ENCODE measurements at regions not wholly inside any gene's neighbourhood (a gene's known extent, or its start where the extent isn't known, plus 50 kb on each side); places are given as distances from the start of the nearest gene placed in this dataset.

GRCh38 chr1:10856176-10856683, 59.8 kb upstream of the CASZ1 start:
- DNase-seq (ENCODE audit: low spot score), result no peak
- 82% methylated on average over 16 of the region's 16 CpGs for WGBS
- no peaks in the 10 kb centered on the region for H3K36me3 ChIP-seq (ENCODE audit: control insufficient read depth in 4 of 4, insufficient read depth in 3 of 4, low read depth in 1 of 4, low read length in 3 of 4)
- TF ChIP-seq FOXA1 (IDR thresholded peaks at IDR 0.05) (no peak), GABPA (IDR thresholded peaks at IDR 0.05 in 1 of 2, conservative IDR thresholded peaks at IDR 0.05 in 1 of 2) (no peak), RXRA (IDR thresholded peaks at IDR 0.05) (no peak), JUND (IDR thresholded peaks at IDR 0.05) (no peak), YY1 (IDR thresholded peaks at IDR 0.05) (no peak), REST (IDR thresholded peaks at IDR 0.05) (no peak), MAX (IDR thresholded peaks at IDR 0.05) (no peak)
- TF ChIP-seq, protein P1, sequence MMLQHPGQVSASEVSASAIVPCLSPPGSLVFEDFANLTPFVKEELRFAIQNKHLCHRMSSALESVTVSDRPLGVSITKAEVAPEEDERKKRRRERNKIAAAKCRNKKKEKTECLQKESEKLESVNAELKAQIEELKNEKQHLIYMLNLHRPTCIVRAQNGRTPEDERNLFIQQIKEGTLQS (IDR thresholded peaks at IDR 0.05), result no peak
- TF ChIP-seq, protein P2, sequence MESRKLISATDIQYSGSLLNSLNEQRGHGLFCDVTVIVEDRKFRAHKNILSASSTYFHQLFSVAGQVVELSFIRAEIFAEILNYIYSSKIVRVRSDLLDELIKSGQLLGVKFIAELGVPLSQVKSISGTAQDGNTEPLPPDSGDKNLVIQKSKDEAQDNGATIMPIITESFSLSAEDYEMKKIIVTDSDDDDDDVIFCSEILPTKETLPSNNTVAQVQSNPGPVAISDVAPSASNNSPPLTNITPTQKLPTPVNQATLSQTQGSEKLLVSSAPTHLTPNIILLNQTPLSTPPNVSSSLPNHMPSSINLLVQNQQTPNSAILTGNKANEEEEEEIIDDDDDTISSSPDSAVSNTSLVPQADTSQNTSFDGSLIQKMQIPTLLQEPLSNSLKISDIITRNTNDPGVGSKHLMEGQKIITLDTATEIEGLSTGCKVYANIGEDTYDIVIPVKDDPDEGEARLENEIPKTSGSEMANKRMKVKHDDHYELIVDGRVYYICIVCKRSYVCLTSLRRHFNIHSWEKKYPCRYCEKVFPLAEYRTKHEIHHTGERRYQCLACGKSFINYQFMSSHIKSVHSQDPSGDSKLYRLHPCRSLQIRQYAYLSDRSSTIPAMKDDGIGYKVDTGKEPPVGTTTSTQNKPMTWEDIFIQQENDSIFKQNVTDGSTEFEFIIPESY (IDR thresholded peaks at IDR 0.05), result no peak
- H3K27ac ChIP-seq (ENCODE audit: low read depth in 1 of 2, low read length in 2 of 2), result no peak overlapping the region
- no peaks in the 10 kb centered on the region for H3K9me3 ChIP-seq (ENCODE audit: control insufficient read depth in 4 of 4, low read length in 3 of 4)
- H3K4me3 ChIP-seq (ENCODE audit: low read depth in 1 of 3, low read length in 3 of 3), result no peak overlapping the region
- H3K9ac ChIP-seq (ENCODE audit: low read depth in 1 of 2, low read length in 2 of 2), result no peak overlapping the region
- no peaks in the 10 kb centered on the region for H3K27me3 ChIP-seq (ENCODE audit: control insufficient read depth in 4 of 4, insufficient read depth in 4 of 4, low read length in 3 of 4)
- peaks cover 0 to 11% (median 10%) of the 10 kb centered on the region in 4 donors for H3K4me1 ChIP-seq (ENCODE audit: control insufficient read depth in 4 of 4, insufficient read depth in 4 of 4, low read length in 3 of 4)

DNA sequence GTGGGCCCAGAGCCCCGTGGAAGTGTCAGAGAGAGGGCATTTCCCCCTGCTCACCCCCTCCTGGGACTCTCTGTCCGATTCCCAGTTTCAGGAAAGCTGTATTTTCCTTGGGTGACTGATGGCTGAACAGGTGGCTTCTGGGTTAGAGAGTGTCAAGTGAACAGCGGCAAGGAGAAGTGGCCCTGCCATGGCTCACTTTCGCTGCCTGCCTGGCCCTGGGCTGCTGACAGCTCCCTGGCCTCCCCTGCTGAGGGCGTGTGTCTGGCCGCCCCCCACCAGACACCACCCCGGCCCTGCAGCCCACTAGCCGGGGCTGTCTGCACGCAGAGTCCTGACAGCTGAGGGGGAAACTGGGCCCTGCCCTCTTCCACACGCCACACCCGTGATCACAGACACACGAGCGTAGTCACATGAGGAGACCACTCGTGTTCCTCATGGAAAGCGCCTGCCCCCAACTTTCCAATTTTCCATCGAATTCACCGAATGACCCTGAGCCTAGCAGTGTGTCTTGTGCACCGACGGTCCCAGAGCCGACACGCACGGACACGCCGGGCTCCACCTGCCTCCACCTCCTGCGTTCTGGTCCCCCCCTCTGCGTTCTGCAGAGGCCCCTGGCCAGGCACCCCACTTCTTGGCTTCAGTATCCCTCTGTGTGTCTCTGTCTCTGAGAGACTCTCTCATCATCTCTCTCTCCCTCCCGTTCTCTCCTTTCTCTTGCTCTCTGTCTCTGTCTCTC, 60.6 kb upstream of the CASZ1 start:
- no peak for DNase-seq (ENCODE audit: low spot score)
- no peaks in the 10 kb centered on the region for H3K36me3 ChIP-seq (ENCODE audit: control insufficient read depth in 4 of 4, insufficient read depth in 3 of 4, low read depth in 1 of 4, low read length in 3 of 4)
- no peak overlapping the region for H3K9ac ChIP-seq (ENCODE audit: low read depth in 1 of 2, low read length in 2 of 2)
- no peaks in the 10 kb centered on the region for H3K27me3 ChIP-seq (ENCODE audit: control insufficient read depth in 4 of 4, insufficient read depth in 4 of 4, low read length in 3 of 4)
- WGBS, result 88% methylated on average over 27 of the region's 27 CpGs
- no peaks in the 10 kb centered on the region for H3K9me3 ChIP-seq (ENCODE audit: control insufficient read depth in 4 of 4, low read length in 3 of 4)
- H3K27ac ChIP-seq (ENCODE audit: low read depth in 1 of 2, low read length in 2 of 2), result no peak overlapping the region
- H3K4me1 ChIP-seq (ENCODE audit: control insufficient read depth in 4 of 4, insufficient read depth in 4 of 4, low read length in 3 of 4), result peaks cover 0 to 14% (median 11%) of the 10 kb centered on the region in 4 donors
- no peak overlapping the region for H3K4me3 ChIP-seq (ENCODE audit: low read depth in 1 of 3, low read length in 3 of 3)
- TF ChIP-seq REST (IDR thresholded peaks at IDR 0.05), result no peak
- no peak for TF ChIP-seq FOXA2 (IDR thresholded peaks at IDR 0.05)
- no peak for TF ChIP-seq RAD21 (IDR thresholded peaks at IDR 0.05)
- no peak for TF ChIP-seq GABPA (IDR thresholded peaks at IDR 0.05 in 1 of 2, conservative IDR thresholded peaks at IDR 0.05 in 1 of 2)
- TF ChIP-seq FOXA1 (IDR thresholded peaks at IDR 0.05), result no peak
- TF ChIP-seq SP1 (IDR thresholded peaks at IDR 0.05), result no peak
- TF ChIP-seq MAX (IDR thresholded peaks at IDR 0.05), result no peak
- TF ChIP-seq HNF4G (IDR thresholded peaks at IDR 0.05), result no peak
- TF ChIP-seq JUND (IDR thresholded peaks at IDR 0.05), result no peak
- TF ChIP-seq, protein P2 (IDR thresholded peaks at IDR 0.05), result no peak
- TF ChIP-seq TAF1 (conservative IDR thresholded peaks at IDR 0.05), result no peak
- TF ChIP-seq, protein P1 (IDR thresholded peaks at IDR 0.05), result no peak
- no peak for TF ChIP-seq HNF4A (conservative IDR thresholded peaks at IDR 0.05)
